ENCODE measurements at regions not wholly inside any gene's neighbourhood (a gene's known extent, or its start where the extent isn't known, plus 50 kb on each side); places are given as distances from the start of the nearest gene placed in this dataset.

DNA sequence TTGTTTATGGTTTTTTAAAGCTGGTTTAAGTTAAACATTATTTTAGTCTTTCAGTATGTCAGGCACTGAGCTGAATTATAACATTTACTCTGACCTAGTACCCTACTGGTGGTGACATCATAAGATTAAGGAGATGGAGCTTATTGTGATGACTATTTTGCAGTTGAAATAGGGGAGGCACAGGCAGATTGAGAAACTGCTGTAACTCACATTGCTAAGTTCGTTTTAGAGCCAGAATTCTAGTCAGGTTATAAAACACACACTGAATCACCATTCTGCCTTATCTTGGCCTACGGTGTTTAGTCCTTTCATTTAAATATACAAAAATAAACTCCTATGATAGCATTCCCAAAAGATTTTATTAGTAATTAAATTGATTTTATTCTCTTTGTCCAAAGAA lies 584.1 kb downstream of the TFAP2A start:
- in situ Hi-C loops (cut with MboI; ENCODE audit: low sequenced_read_pairs) (no loop called here), dilution Hi-C loops (cut with HindIII; ENCODE audit: low sequenced_read_pairs, unreplicated experiment) (no loop called here), intact Hi-C loops (cut with micrococcal nuclease) (no loop called here)
- H3K23ac ChIP-seq (ENCODE audit: low read depth, low read length), result no peak overlapping the region
- no peaks in the 10 kb centered on the region for H3K4me1 ChIP-seq (ENCODE audit: control insufficient read depth, insufficient read depth, low read length)
- no peak overlapping the region for H2BK5ac ChIP-seq (ENCODE audit: low read depth, low read length, poor library complexity, severe bottlenecking)
- H3K27ac ChIP-seq (ENCODE audit: insufficient read depth, low read length), result no peak overlapping the region
- H2AK5ac ChIP-seq (ENCODE audit: low read depth, low read length), result no peak overlapping the region
- H3K27me3 ChIP-seq (ENCODE audit: control insufficient read depth, insufficient read depth, low read length), result no peaks in the 10 kb centered on the region
- DNase-seq (peak; percentile 51), ATAC-seq (ENCODE audit: low read depth) (peak; percentile 14; the same call in 1 of the 2 replicates)
- no peaks in the 10 kb centered on the region for H4K20me1 ChIP-seq (ENCODE audit: insufficient read depth, low read length)
- H3K79me1 ChIP-seq (ENCODE audit: low read depth in 1 of 2, low read length in 2 of 2), result no peaks in the 10 kb centered on the region
- H4K5ac ChIP-seq (ENCODE audit: low read depth, low read length), result no peak overlapping the region
- TF ChIP-seq RAD21 (IDR thresholded peaks at IDR 0.05; ENCODE audit: low read length) (no peak), CHD1 (IDR thresholded peaks at IDR 0.05; ENCODE audit: low read depth, low read length) (no peak), BHLHE40 (IDR thresholded peaks at IDR 0.05; ENCODE audit: low read depth, low read length) (no peak)
- ChIA-PET CTCF (no interaction called here), POLR2A (ENCODE audit: unreplicated experiment) (no interaction called here)
- no TSS peak for BruUV-seq (replicated peaks)
- no peaks in the 10 kb centered on the region for H3K9me1 ChIP-seq (ENCODE audit: insufficient read depth, low read length)
- no peak overlapping the region for H2AK9ac ChIP-seq (replicated peaks; ENCODE audit: low read depth, low read length, poor library complexity)
- no peaks in the 10 kb centered on the region for H3K36me3 ChIP-seq (ENCODE audit: control insufficient read depth, insufficient read depth, low read length)
- H3K4me2 ChIP-seq (ENCODE audit: low read depth, low read length), result no peak overlapping the region
- H3K9ac ChIP-seq (ENCODE audit: low read depth, low read length), result no peak overlapping the region
- H3K4me3 ChIP-seq (ENCODE audit: insufficient read depth, low read depth, low read length), result no peak overlapping the region
- H2BK20ac ChIP-seq (ENCODE audit: low read depth, low read length), result no peak overlapping the region
- H4K91ac ChIP-seq (ENCODE audit: insufficient read depth, low read depth, low read length), result no peak overlapping the region
- no peak overlapping the region for H2BK15ac ChIP-seq (ENCODE audit: low read depth, low read length)
- H3K9me3 ChIP-seq (ENCODE audit: control insufficient read depth, insufficient read depth, low read length), result no peaks in the 10 kb centered on the region; the same call in 1 of the 2 replicates
- H4K8ac ChIP-seq (ENCODE audit: low read depth in 2 of 2, low read length in 2 of 2), result no peak overlapping the region
- no peak overlapping the region for H2BK120ac ChIP-seq (ENCODE audit: low read depth, low read length)
- H3K18ac ChIP-seq (ENCODE audit: low read depth, low read length), result no peak overlapping the region
- H2AFZ ChIP-seq (replicated peaks; ENCODE audit: low read length, poor library complexity), result no peak overlapping the region
- H3K56ac ChIP-seq (ENCODE audit: extremely low read depth, insufficient read depth, low read length), result no peak overlapping the region
- no CpG with 5 or more reads among the region's 2 CpGs for WGBS, 2 experiments (ENCODE audit: extremely low coverage in 2 of 2, insufficient read length in 1 of 2)
- H3K14ac ChIP-seq (replicated peaks; ENCODE audit: low read depth, low read length), result no peak overlapping the region
- no peak overlapping the region for H3K4ac ChIP-seq (ENCODE audit: low read depth, low read length)
